ENCODE measurements at regions not wholly inside any gene's neighbourhood (a gene's known extent, or its start where the extent isn't known, plus 50 kb on each side); places are given as distances from the start of the nearest gene placed in this dataset.
A peak's percentile ranks its signal among the peaks of the same experiment; 100 is the strongest.
"Not testable (repeated sequence)": the region's sequence is repeated elsewhere in the genome, so short reads cannot be mapped to it uniquely, and the experiment has no call there.

GRCh38 chr4:177494791-177495190 lies 52.6 kb upstream of the AGA start:
- DNase-seq (ENCODE audit: low read depth), result no peak
- H3K4me3 ChIP-seq (ENCODE audit: low read depth, low read length), result no peak overlapping the region

- DNase-seq (ENCODE audit: low read depth), result not testable (repeated sequence)
These were observed 53.4 kb upstream of the AGA start for GRCh38 chr4:177495626-177496025.

GRCh38 chr4:177499537-177499936 lies 57.3 kb upstream of the AGA start:
- no peak for DNase-seq (ENCODE audit: low read depth)
- no peak overlapping the region for H3K4me3 ChIP-seq (ENCODE audit: low read depth, low read length)

More at GRCh38 chr4:177495626-177496025, 53.4 kb upstream of the AGA start:
- not testable (repeated sequence) for H3K4me3 ChIP-seq (ENCODE audit: low read depth, low read length)

- no peak for DNase-seq (ENCODE audit: low read depth)
- no peak overlapping the region for H3K4me3 ChIP-seq (ENCODE audit: low read depth, low read length)
These were observed 63.0 kb upstream of the AGA start for GRCh38 chr4:177505171-177505615.

- H3K4me3 ChIP-seq (ENCODE audit: low read depth, low read length), result no peak overlapping the region
- DNase-seq (ENCODE audit: low read depth), result no peak
These were observed 66.4 kb upstream of the AGA start for GRCh38 chr4:177508662-177509061.

GRCh38 chr4:177509226-177509745 lies 67.0 kb upstream of the AGA start:
- no peak overlapping the region for H3K4me3 ChIP-seq (ENCODE audit: low read depth, low read length)
- no peak for DNase-seq (ENCODE audit: low read depth)

- DNase-seq (ENCODE audit: low read depth), result no peak
- H3K4me3 ChIP-seq (ENCODE audit: low read depth, low read length), result no peak overlapping the region
These were observed 69.4 kb upstream of the AGA start for GRCh38 chr4:177511611-177512010.

GRCh38 chr4:177512646-177513045 lies 70.4 kb upstream of the AGA start:
- no peak for DNase-seq (ENCODE audit: low read depth)

GRCh38 chr4:177517862-177518261 lies 75.6 kb upstream of the AGA start:
- H3K4me3 ChIP-seq (ENCODE audit: low read depth, low read length), result no peak overlapping the region
- DNase-seq (ENCODE audit: low read depth), result no peak

More at GRCh38 chr4:177512646-177513045, 70.4 kb upstream of the AGA start:
- H3K4me3 ChIP-seq (ENCODE audit: low read depth, low read length), result no peak overlapping the region

- DNase-seq (ENCODE audit: low read depth), result peak; percentile 63
- no peak overlapping the region for H3K4me3 ChIP-seq (ENCODE audit: low read depth, low read length)
These were observed 77.4 kb upstream of the AGA start for GRCh38 chr4:177519481-177520260.

- DNase-seq (ENCODE audit: low read depth), result no peak
- H3K4me3 ChIP-seq (ENCODE audit: low read depth, low read length), result no peak overlapping the region
These were observed 86.4 kb upstream of the AGA start for GRCh38 chr4:177528620-177529019.

- DNase-seq (ENCODE audit: low read depth), result no peak
These were observed 88.3 kb upstream of the AGA start for GRCh38 chr4:177530561-177530960.

GRCh38 chr4:177532358-177532757 lies 90.1 kb upstream of the AGA start:
- no peak for DNase-seq (ENCODE audit: low read depth)
- H3K4me3 ChIP-seq (ENCODE audit: low read depth, low read length), result no peak overlapping the region

More at GRCh38 chr4:177530561-177530960, 88.3 kb upstream of the AGA start:
- no peak overlapping the region for H3K4me3 ChIP-seq (ENCODE audit: low read depth, low read length)

GRCh38 chr4:177534841-177535240 lies 92.6 kb upstream of the AGA start:
- not testable (repeated sequence) for H3K4me3 ChIP-seq (ENCODE audit: low read depth, low read length); DNase-seq (ENCODE audit: low read depth)

- no peak overlapping the region for H3K4me3 ChIP-seq (ENCODE audit: low read depth, low read length)
- DNase-seq (ENCODE audit: low read depth), result no peak
These were observed 104.5 kb upstream of the AGA start for GRCh38 chr4:177546745-177547144.

GRCh38 chr4:177547985-177548384 lies 105.7 kb upstream of the AGA start:
- no peak for DNase-seq (ENCODE audit: low read depth)
- no peak overlapping the region for H3K4me3 ChIP-seq (ENCODE audit: low read depth, low read length)

GRCh38 chr4:177555007-177555574 lies 112.9 kb upstream of the AGA start:
- H3K4me3 ChIP-seq (ENCODE audit: low read depth, low read length), result no peak overlapping the region
- DNase-seq (ENCODE audit: low read depth), result no peak

GRCh38 chr4:177557416-177557815 lies 115.2 kb upstream of the AGA start:
- no peak for DNase-seq (ENCODE audit: low read depth)

GRCh38 chr4:177558995-177559394 lies 116.8 kb upstream of the AGA start:
- DNase-seq (ENCODE audit: low read depth), result no peak
- no peak overlapping the region for H3K4me3 ChIP-seq (ENCODE audit: low read depth, low read length)

More at GRCh38 chr4:177557416-177557815, 115.2 kb upstream of the AGA start:
- no peak overlapping the region for H3K4me3 ChIP-seq (ENCODE audit: low read depth, low read length)

- DNase-seq (ENCODE audit: low read depth), result no peak
- H3K4me3 ChIP-seq (ENCODE audit: low read depth, low read length), result no peak overlapping the region
These were observed 119.9 kb upstream of the AGA start for GRCh38 chr4:177562163-177562562.

- H3K4me3 ChIP-seq (ENCODE audit: low read depth, low read length), result no peak overlapping the region
- DNase-seq (ENCODE audit: low read depth), result no peak
These were observed 120.6 kb upstream of the AGA start for GRCh38 chr4:177562859-177563258.

Measured in skeletal muscle cell (primary cell).